ENCODE measurements at regions not wholly inside any gene's neighbourhood (a gene's known extent, or its start where the extent isn't known, plus 50 kb on each side); places are given as distances from the start of the nearest gene placed in this dataset.
A peak's percentile ranks its signal among the peaks of the same experiment; 100 is the strongest.
"Not testable (repeated sequence)": the region's sequence is repeated elsewhere in the genome, so short reads cannot be mapped to it uniquely, and the experiment has no call there.

GRCh38 chr4:69013933-69014332, 62.3 kb upstream of the UGT2A3 start:
- H3K9me3 Mint-ChIP-seq; H3K36me3 Mint-ChIP-seq (ENCODE audit: low read depth); DNase-seq; H3K4me1 Mint-ChIP-seq (ENCODE audit: low read depth); H3K27ac Mint-ChIP-seq; H3K27me3 Mint-ChIP-seq (ENCODE audit: insufficient read depth); H3K4me3 Mint-ChIP-seq: not testable (repeated sequence)

- not testable (repeated sequence) for H3K27ac Mint-ChIP-seq; H3K27me3 Mint-ChIP-seq (ENCODE audit: insufficient read depth); DNase-seq
Measured at GRCh38 chr4:69017986-69018385, 66.4 kb upstream of the UGT2A3 start.

GRCh38 chr4:69019538-69020461, 68.2 kb upstream of the UGT2A3 start:
- not testable (repeated sequence) for DNase-seq, H3K4me3 Mint-ChIP-seq

More at GRCh38 chr4:69017986-69018385, 66.4 kb upstream of the UGT2A3 start:
- H3K4me3 Mint-ChIP-seq; H3K36me3 Mint-ChIP-seq (ENCODE audit: low read depth); H3K4me1 Mint-ChIP-seq (ENCODE audit: low read depth); H3K9me3 Mint-ChIP-seq: not testable (repeated sequence)

GRCh38 chr4:69020462-69020807, 68.8 kb upstream of the UGT2A3 start:
- not testable (repeated sequence) for DNase-seq; H3K27ac Mint-ChIP-seq; H3K36me3 Mint-ChIP-seq (ENCODE audit: low read depth); H3K9me3 Mint-ChIP-seq; H3K27me3 Mint-ChIP-seq (ENCODE audit: insufficient read depth); H3K4me1 Mint-ChIP-seq (ENCODE audit: low read depth); H3K4me3 Mint-ChIP-seq

More at GRCh38 chr4:69019538-69020461, 68.2 kb upstream of the UGT2A3 start:
- not testable (repeated sequence) for H3K9me3 Mint-ChIP-seq; H3K4me1 Mint-ChIP-seq (ENCODE audit: low read depth); H3K36me3 Mint-ChIP-seq (ENCODE audit: low read depth); H3K27ac Mint-ChIP-seq; H3K27me3 Mint-ChIP-seq (ENCODE audit: insufficient read depth)

GRCh38 chr4:69025191-69025998, 70.9 kb upstream of the UGT2B7 start:
- peaks cover 2% of the 10 kb centered on the region for H3K27me3 Mint-ChIP-seq (ENCODE audit: insufficient read depth)
- no peak overlapping the region for H3K27ac Mint-ChIP-seq
- no peak overlapping the region for H3K4me3 Mint-ChIP-seq
- no peaks in the 10 kb centered on the region for H3K36me3 Mint-ChIP-seq (ENCODE audit: low read depth)
- no peak for DNase-seq
- TF ChIP-seq CTCF (IDR thresholded peaks at IDR 0.05), result peak; percentile 45
- no peaks in the 10 kb centered on the region for H3K4me1 Mint-ChIP-seq (ENCODE audit: low read depth)
- no peaks in the 10 kb centered on the region for H3K9me3 Mint-ChIP-seq

GRCh38 chr4:69025999-69026387, 70.3 kb upstream of the UGT2B7 start:
- no peak for DNase-seq
- Mint-ChIP-seq H3K4me3 (no peak overlapping the region), H3K9me3 (no peaks in the 10 kb centered on the region), H3K4me1 (ENCODE audit: low read depth) (no peaks in the 10 kb centered on the region), H3K36me3 (ENCODE audit: low read depth) (no peaks in the 10 kb centered on the region), H3K27me3 (ENCODE audit: insufficient read depth) (peaks cover 2% of the 10 kb centered on the region), H3K27ac (no peak overlapping the region)
- TF ChIP-seq CTCF (IDR thresholded peaks at IDR 0.05), result no peak

GRCh38 chr4:69026974-69027373, 69.3 kb upstream of the UGT2B7 start:
- Mint-ChIP-seq H3K4me3 (no peak overlapping the region), H3K9me3 (no peaks in the 10 kb centered on the region), H3K27ac (no peak overlapping the region), H3K4me1 (ENCODE audit: low read depth) (no peaks in the 10 kb centered on the region), H3K27me3 (ENCODE audit: insufficient read depth) (peaks cover 2% of the 10 kb centered on the region), H3K36me3 (ENCODE audit: low read depth) (no peaks in the 10 kb centered on the region)
- DNase-seq, result no peak
- TF ChIP-seq CTCF (IDR thresholded peaks at IDR 0.05), result no peak
